IMR-90 (cell line): ENCODE measurements at regions not wholly inside any gene's neighbourhood (a gene's known extent, or its start where the extent isn't known, plus 50 kb on each side); places are given as distances from the start of the nearest gene placed in this dataset.

Experiments used
- ATAC-seq: fragments of 200-7000 bp; cut with Tn5 transposase; 2 replicates; pipeline ENCODE4 v1.9.1; 2020; ENCODE audit warnings: low read depth, mild to moderate bottlenecking, moderate library complexity
- BruUV-seq: library from RNA; stranded (reverse); fragments of 400-500 nt; replicated peaks from 2 replicates; lab custom pipeline; 2021; lab: Mats Ljungman, UMichigan
- CTCF ChIA-PET: fragments of 300-600 bp; formaldehyde crosslinking; extraction: SDS; loops from one replicate; lab custom pipeline; 2021; ENCODE audit warnings: antibody characterized with exemption; lab: Yijun Ruan, JAX
- POLR2A ChIA-PET: fragments of 300-600 bp; sonication (Branson Sonifier 250); formaldehyde crosslinking; loops from one replicate; lab custom pipeline; 2022; ENCODE audit warnings: antibody characterized with exemption; ENCODE audit not compliant: unreplicated experiment; lab: Charles Lee
- DNase-seq: peaks from one replicate; pipeline ENCODE4 v3.0.0; 2013
- H2AFZ ChIP-seq: replicated peaks from 2 replicates; pipeline ENCODE3; 2013; ENCODE audit warnings: low read length, mild to moderate bottlenecking; ENCODE audit not compliant: poor library complexity
- H2AK5ac ChIP-seq: 2 replicates; pipeline ENCODE4 v1.6.1; 2013; ENCODE audit warnings: low read depth, low read length, inconsistent platforms
- H2AK9ac ChIP-seq: replicated peaks from 2 replicates; pipeline ENCODE3; 2013; ENCODE audit warnings: mild to moderate bottlenecking, low read depth, low read length, moderate library complexity; ENCODE audit not compliant: poor library complexity
- H2BK120ac ChIP-seq: 2 replicates; pipeline ENCODE4 v1.6.1; 2013; ENCODE audit warnings: low read depth, low read length, inconsistent platforms
- H2BK15ac ChIP-seq: 3 replicates; pipeline ENCODE4 v1.6.1; 2013; ENCODE audit warnings: low read depth, low read length, inconsistent platforms
- H2BK20ac ChIP-seq: 2 replicates; pipeline ENCODE4 v1.6.1; 2013; ENCODE audit warnings: low read depth, mild to moderate bottlenecking, inconsistent platforms, low read length, moderate library complexity
- H2BK5ac ChIP-seq: 2 replicates; pipeline ENCODE4 v1.6.1; 2013; ENCODE audit warnings: mild to moderate bottlenecking, low read depth, low read length, inconsistent platforms; ENCODE audit not compliant: poor library complexity, severe bottlenecking
- H3K14ac ChIP-seq: replicated peaks from 2 replicates; pipeline ENCODE4 v1.6.1; 2013; ENCODE audit warnings: low read depth, low read length, inconsistent platforms
- H3K18ac ChIP-seq: 2 replicates; pipeline ENCODE4 v1.6.1; 2013; ENCODE audit warnings: low read depth, low read length, control low read depth
- H3K23ac ChIP-seq: 2 replicates; pipeline ENCODE4 v1.6.1; 2013; ENCODE audit warnings: low read depth, low read length, inconsistent platforms
- H3K27ac ChIP-seq: 2 replicates; pipeline ENCODE4 v1.5.1; 2013; ENCODE audit warnings: mild to moderate bottlenecking, control low read depth, low read length; ENCODE audit not compliant: insufficient read depth
- H3K27me3 ChIP-seq: 2 replicates; pipeline ENCODE4 v1.6.1; 2013; ENCODE audit warnings: low read length; ENCODE audit not compliant: control insufficient read depth, insufficient read depth
- H3K36me3 ChIP-seq: 2 replicates; pipeline ENCODE4 v1.6.1; 2013; ENCODE audit warnings: low read length, mixed read lengths; ENCODE audit not compliant: control insufficient read depth, insufficient read depth
- H3K4ac ChIP-seq: 2 replicates; pipeline ENCODE4 v1.6.1; 2013; ENCODE audit warnings: low read depth, low read length, inconsistent platforms
- H3K4me1 ChIP-seq: 2 replicates; pipeline ENCODE4 v1.6.1; 2013; ENCODE audit warnings: low read length, mixed read lengths; ENCODE audit not compliant: control insufficient read depth, insufficient read depth
- H3K4me2 ChIP-seq: 2 replicates; pipeline ENCODE4 v1.6.1; 2013; ENCODE audit warnings: low read depth, mild to moderate bottlenecking, control low read depth, low read length, moderate library complexity
- H3K4me3 ChIP-seq: 2 replicates; pipeline ENCODE4 v1.5.1; 2013; ENCODE audit warnings: low read depth, mild to moderate bottlenecking, control low read depth, low read length, moderate library complexity; ENCODE audit not compliant: insufficient read depth
- H3K56ac ChIP-seq: 2 replicates; pipeline ENCODE4 v1.6.1; 2013; ENCODE audit warnings: low read length, inconsistent platforms; ENCODE audit not compliant: insufficient read depth; ENCODE audit errors: extremely low read depth
- H3K79me1 ChIP-seq, 2 experiments: 2 replicates each; pipeline ENCODE4 v1.6.1; 2013; ENCODE audit warnings: low read length in 2 of 2, inconsistent platforms in 1 of 2, low read depth in 1 of 2
- H3K9ac ChIP-seq: 2 replicates; pipeline ENCODE4 v1.6.1; 2013; ENCODE audit warnings: low read depth, low read length, control low read depth
- H3K9me1 ChIP-seq: 2 replicates; pipeline ENCODE4 v1.6.1; 2013; ENCODE audit warnings: low read length, inconsistent platforms; ENCODE audit not compliant: insufficient read depth
- H3K9me3 ChIP-seq: 2 replicates; pipeline ENCODE4 v1.6.1; 2013; ENCODE audit warnings: low read length; ENCODE audit not compliant: control insufficient read depth, insufficient read depth
- H4K20me1 ChIP-seq: 2 replicates; pipeline ENCODE4 v1.6.1; 2013; ENCODE audit warnings: low read length, inconsistent platforms; ENCODE audit not compliant: insufficient read depth
- H4K5ac ChIP-seq: 2 replicates; pipeline ENCODE4 v1.6.1; 2013; ENCODE audit warnings: mild to moderate bottlenecking, low read depth, low read length, control low read depth
- H4K8ac ChIP-seq, 2 experiments: 2 replicates each; pipeline ENCODE4 v1.6.1; 2013; ENCODE audit warnings: low read depth in 2 of 2, low read length in 2 of 2, control low read depth in 1 of 2, inconsistent platforms in 1 of 2
- H4K91ac ChIP-seq: 2 replicates; pipeline ENCODE4 v1.6.1; 2013; ENCODE audit warnings: low read depth, low read length, inconsistent platforms; ENCODE audit not compliant: insufficient read depth
- BHLHE40 ChIP-seq: fragments of 150-350 bp; IDR thresholded peaks from 2 replicates; pipeline ENCODE4 v1.6.1; 2016; ENCODE audit warnings: mild to moderate bottlenecking, low read depth, low read length
- CEBPB ChIP-seq: IDR thresholded peaks from 2 replicates; pipeline ENCODE4 v1.6.1; 2012; ENCODE audit warnings: low read depth, low read length, improper control_type of control experiment
- CHD1 ChIP-seq: IDR thresholded peaks from 2 replicates; pipeline ENCODE4 v1.6.1; 2012; ENCODE audit warnings: low read depth, low read length, improper control_type of control experiment
- FOS ChIP-seq: fragments of 150-350 bp; IDR thresholded peaks from 2 replicates; pipeline ENCODE4 v1.6.1; 2016; ENCODE audit warnings: low read depth, low read length
- MAFK ChIP-seq: IDR thresholded peaks from 2 replicates; pipeline ENCODE4 v1.6.1; 2012; ENCODE audit warnings: low read depth, low read length, improper control_type of control experiment
- MAZ ChIP-seq: IDR thresholded peaks from 2 replicates; pipeline ENCODE4 v1.6.1; 2012; ENCODE audit warnings: low read depth, mild to moderate bottlenecking, low read length, improper control_type of control experiment, moderate library complexity, borderline replicate concordance
- MXI1 ChIP-seq: IDR thresholded peaks from 2 replicates; pipeline ENCODE4 v1.6.1; 2012; ENCODE audit warnings: low read depth, mild to moderate bottlenecking, low read length, moderate library complexity, borderline replicate concordance
- NFE2L2 ChIP-seq: fragments of 150-350 bp; IDR thresholded peaks from 2 replicates; pipeline ENCODE4 v1.6.1; 2016; ENCODE audit warnings: low read depth, mild to moderate bottlenecking, low read length
- POLR2A ChIP-seq: IDR thresholded peaks from 2 replicates; pipeline ENCODE4 v1.6.1; 2012; ENCODE audit warnings: mild to moderate bottlenecking, low read depth, low read length
- RAD21 ChIP-seq: IDR thresholded peaks from 2 replicates; pipeline ENCODE4 v1.6.1; 2012; ENCODE audit warnings: low read length, improper control_type of control experiment
- RCOR1 ChIP-seq: IDR thresholded peaks from 2 replicates; pipeline ENCODE4 v1.6.1; 2012; ENCODE audit warnings: mild to moderate bottlenecking, low read length, improper control_type of control experiment; ENCODE audit not compliant: insufficient replicate concordance
- RFX5 ChIP-seq: IDR thresholded peaks from 2 replicates; pipeline ENCODE4 v1.8.0; 2012; ENCODE audit warnings: low read depth, mild to moderate bottlenecking, low read length, moderate library complexity
- SMC3 ChIP-seq: fragments of 150-350 bp; IDR thresholded peaks from 2 replicates; pipeline ENCODE4 v1.6.1; 2016; ENCODE audit warnings: low read depth, mild to moderate bottlenecking, antibody characterized with exemption, low read length, moderate library complexity
- WGBS, 2 experiments: methylation state at CpG; one replicate each; pipeline versions ENCODE4 v1.1.5 to v1.1.7; 2013; ENCODE audit warnings: missing lambda C conversion rate in 2 of 2; ENCODE audit not compliant: insufficient read length in 1 of 2; ENCODE audit errors: extremely low coverage in 2 of 2; 5-methylcytosine and 5-hydroxymethylcytosine counted together
- dilution Hi-C: fragments of 300-500 bp; cut with HindIII; formaldehyde crosslinking; loops from one replicate; pipeline ENCODE4 v1.14.3; 2018; ENCODE audit warnings: low sequenced_read_pairs; ENCODE audit not compliant: unreplicated experiment
- in situ Hi-C: fragments of 300-500 bp; cut with MboI; formaldehyde crosslinking; loops from 3 replicates; pipeline ENCODE4 v1.14.3; 2019; ENCODE audit warnings: low sequenced_read_pairs, inconsistent platforms, mixed read lengths
- intact Hi-C: fragments of 100-400 bp; cut with micrococcal nuclease; formaldehyde crosslinking; loops from 2 replicates; pipeline ENCODE4 v1.10.0; 2022
- TF ChIP-seq, protein P1 (sequence below): conservative IDR thresholded peaks from 2 replicates; pipeline ENCODE4 v1.5.1; 2012; ENCODE audit warnings: mild to moderate bottlenecking, low read depth, low read length, improper control_type of control experiment

DNA sequence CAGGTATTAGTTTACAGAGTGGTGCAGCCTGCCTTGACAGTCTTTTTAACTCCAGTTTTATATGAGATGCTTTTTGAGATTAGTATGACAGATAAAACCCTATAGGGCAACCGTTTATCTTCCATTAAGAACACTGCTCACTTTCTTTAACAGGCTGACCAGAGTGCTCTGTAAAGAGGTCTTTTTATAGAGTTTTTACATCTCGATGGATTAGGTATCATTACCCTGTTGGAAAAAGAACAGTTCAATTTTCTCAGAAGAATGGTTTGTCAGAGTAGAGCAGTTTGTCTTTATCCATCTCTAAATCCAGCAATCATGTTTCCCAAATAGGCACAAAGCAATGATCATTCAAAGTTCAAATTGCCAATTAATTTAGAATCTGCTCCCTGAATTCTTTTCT is 395.2 kb upstream of the ARGLU1 start:
- Histone ChIP-seq H3K4me3 (no peak overlapping the region), H3K36me3 (no peaks in the 10 kb centered on the region), H3K79me1 (no peaks in the 10 kb centered on the region), H3K23ac (no peak overlapping the region), H2AK9ac (no peak overlapping the region), H3K18ac (no peak overlapping the region), H3K56ac (no peak overlapping the region), H2BK20ac (no peak overlapping the region), H4K8ac (no peak overlapping the region), H3K4me1 (no peaks in the 10 kb centered on the region), H3K9me3 (no peaks in the 10 kb centered on the region), H3K14ac (no peak overlapping the region), H3K9ac (no peak overlapping the region), H2BK15ac (no peak overlapping the region), H3K4ac (no peak overlapping the region), H4K5ac (no peak overlapping the region), H4K20me1 (no peaks in the 10 kb centered on the region), H2AK5ac (no peak overlapping the region), H2BK5ac (no peak overlapping the region), H3K27me3 (peaks cover 6% of the 10 kb centered on the region), H2BK120ac (no peak overlapping the region), H3K4me2 (no peak overlapping the region), H3K27ac (no peak overlapping the region), H2AFZ (no peak overlapping the region), H3K9me1 (no peaks in the 10 kb centered on the region), H4K91ac (no peak overlapping the region)
- intact Hi-C loops, result no loop called here
- in situ Hi-C loops, result no loop called here
- ChIA-PET POLR2A (no interaction called here), CTCF (no interaction called here)
- ATAC-seq (no peak), DNase-seq (no peak)
- dilution Hi-C loops, result no loop called here
- TF ChIP-seq BHLHE40 (no peak), MAFK (no peak), RAD21 (no peak), MAZ (no peak), RCOR1 (no peak), CEBPB (no peak), FOS (no peak), MXI1 (no peak), CHD1 (no peak), NFE2L2 (no peak), RFX5 (no peak), POLR2A (no peak), SMC3 (no peak)
- TF ChIP-seq, protein P1, sequence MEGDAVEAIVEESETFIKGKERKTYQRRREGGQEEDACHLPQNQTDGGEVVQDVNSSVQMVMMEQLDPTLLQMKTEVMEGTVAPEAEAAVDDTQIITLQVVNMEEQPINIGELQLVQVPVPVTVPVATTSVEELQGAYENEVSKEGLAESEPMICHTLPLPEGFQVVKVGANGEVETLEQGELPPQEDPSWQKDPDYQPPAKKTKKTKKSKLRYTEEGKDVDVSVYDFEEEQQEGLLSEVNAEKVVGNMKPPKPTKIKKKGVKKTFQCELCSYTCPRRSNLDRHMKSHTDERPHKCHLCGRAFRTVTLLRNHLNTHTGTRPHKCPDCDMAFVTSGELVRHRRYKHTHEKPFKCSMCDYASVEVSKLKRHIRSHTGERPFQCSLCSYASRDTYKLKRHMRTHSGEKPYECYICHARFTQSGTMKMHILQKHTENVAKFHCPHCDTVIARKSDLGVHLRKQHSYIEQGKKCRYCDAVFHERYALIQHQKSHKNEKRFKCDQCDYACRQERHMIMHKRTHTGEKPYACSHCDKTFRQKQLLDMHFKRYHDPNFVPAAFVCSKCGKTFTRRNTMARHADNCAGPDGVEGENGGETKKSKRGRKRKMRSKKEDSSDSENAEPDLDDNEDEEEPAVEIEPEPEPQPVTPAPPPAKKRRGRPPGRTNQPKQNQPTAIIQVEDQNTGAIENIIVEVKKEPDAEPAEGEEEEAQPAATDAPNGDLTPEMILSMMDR, result no peak
- no TSS peak for BruUV-seq
- WGBS, 2 experiments, result no CpG with 5 or more reads among the region's 2 CpGs
